OCI-LY7 (cell line): ENCODE measurements at regions not wholly inside any gene's neighbourhood (a gene's known extent, or its start where the extent isn't known, plus 50 kb on each side); places are given as distances from the start of the nearest gene placed in this dataset.

Source experiments
- BruUV-seq: library from RNA; stranded (reverse); fragments of 400-500 nt; replicated peaks from 2 replicates; lab custom pipeline; 2021; lab: Mats Ljungman, UMichigan
- CTCF ChIA-PET: fragments of 300-600 bp; sonication (Branson Sonifier 250); formaldehyde crosslinking; loops from one replicate; lab custom pipeline; 2022; ENCODE audit warnings: antibody characterized with exemption; ENCODE audit not compliant: unreplicated experiment; lab: Charles Lee
- POLR2A ChIA-PET: fragments of 300-600 bp; sonication (Branson Sonifier 250); formaldehyde crosslinking; loops from one replicate; lab custom pipeline; 2022; ENCODE audit warnings: antibody characterized with exemption; lab: Charles Lee
- DNase-seq: peaks from one replicate; pipeline ENCODE4 v3.0.0-alpha.2; 2015; ENCODE audit warnings: low spot score
- H2AFZ ChIP-seq: fragments of 200-600 bp; sonication (generic), shearing (Covaris generic); 2 replicates; pipeline ENCODE4 v1.6.1; 2014; ENCODE audit warnings: mild to moderate bottlenecking, antibody characterized with exemption, low read length, moderate library complexity
- H3K27ac ChIP-seq: fragments of 200-600 bp; sonication (generic); 2 replicates; pipeline ENCODE4 v1.5.1; 2014; ENCODE audit warnings: mixed run types, low read depth, mild to moderate bottlenecking, moderate library complexity, low read length, inconsistent platforms; ENCODE audit not compliant: poor library complexity, severe bottlenecking
- H3K36me3 ChIP-seq: fragments of 200-600 bp; sonication (generic); 2 replicates; pipeline ENCODE4 v1.6.1; 2014; ENCODE audit warnings: mild to moderate bottlenecking, antibody characterized with exemption, low read length, moderate library complexity, mixed read lengths; ENCODE audit not compliant: insufficient read depth
- H3K4me1 ChIP-seq: fragments of 200-600 bp; sonication (generic); 2 replicates; pipeline ENCODE4 v1.5.1; 2014; ENCODE audit warnings: mild to moderate bottlenecking, low read length; ENCODE audit not compliant: insufficient read depth, poor library complexity, severe bottlenecking
- H3K4me2 ChIP-seq: fragments of 200-600 bp; sonication (generic); 2 replicates; pipeline ENCODE4 v1.6.1; 2014; ENCODE audit warnings: mild to moderate bottlenecking, low read length
- H3K4me3 ChIP-seq: fragments of 200-600 bp; sonication (generic); 2 replicates; pipeline ENCODE4 v1.5.1; 2014; ENCODE audit warnings: mild to moderate bottlenecking, low read depth, low read length; ENCODE audit not compliant: poor library complexity, severe bottlenecking
- H3K79me2 ChIP-seq: fragments of 200-600 bp; sonication (generic); 2 replicates; pipeline ENCODE4 v1.6.1; 2016; ENCODE audit warnings: low read depth, mild to moderate bottlenecking, low read length, moderate library complexity, mixed read lengths; ENCODE audit not compliant: insufficient read depth
- H3K9me2 ChIP-seq: fragments of 200-600 bp; sonication (generic); 2 replicates; pipeline ENCODE4 v1.6.1; 2016; ENCODE audit warnings: mild to moderate bottlenecking, low read length, mixed read lengths; ENCODE audit not compliant: insufficient read depth
- H3K9me3 ChIP-seq: fragments of 200-600 bp; sonication (generic); 2 replicates; pipeline ENCODE4 v1.6.1; 2014; ENCODE audit warnings: mild to moderate bottlenecking, mixed run types, low read length, mixed read lengths
- H4K20me1 ChIP-seq: fragments of 200-600 bp; sonication (generic); 2 replicates; pipeline ENCODE4 v1.6.1; 2014; ENCODE audit warnings: mild to moderate bottlenecking, antibody characterized with exemption, low read length, moderate library complexity, mixed read lengths; ENCODE audit not compliant: insufficient read depth
- EZH2phosphoT487 ChIP-seq: fragments of 200-600 bp; sonication (generic); IDR thresholded peaks from 2 replicates; pipeline ENCODE4 v1.6.1; 2018; ENCODE audit warnings: low read depth, borderline replicate concordance, mild to moderate bottlenecking, mixed run types, antibody characterized with exemption, low read length, moderate library complexity, mixed read lengths
- intact Hi-C: fragments of 100-400 bp; cut with micrococcal nuclease; formaldehyde crosslinking; loops from one replicate; pipeline ENCODE4 v1.10.0; 2022; ENCODE audit not compliant: unreplicated experiment
- TF ChIP-seq, protein P1 (sequence below): fragments of 200-600 bp; sonication (generic); conservative IDR thresholded peaks from 2 replicates; pipeline ENCODE4 v1.5.1; 2014; ENCODE audit warnings: mild to moderate bottlenecking, antibody characterized with exemption, low read length, moderate library complexity, mixed read lengths

DNA sequence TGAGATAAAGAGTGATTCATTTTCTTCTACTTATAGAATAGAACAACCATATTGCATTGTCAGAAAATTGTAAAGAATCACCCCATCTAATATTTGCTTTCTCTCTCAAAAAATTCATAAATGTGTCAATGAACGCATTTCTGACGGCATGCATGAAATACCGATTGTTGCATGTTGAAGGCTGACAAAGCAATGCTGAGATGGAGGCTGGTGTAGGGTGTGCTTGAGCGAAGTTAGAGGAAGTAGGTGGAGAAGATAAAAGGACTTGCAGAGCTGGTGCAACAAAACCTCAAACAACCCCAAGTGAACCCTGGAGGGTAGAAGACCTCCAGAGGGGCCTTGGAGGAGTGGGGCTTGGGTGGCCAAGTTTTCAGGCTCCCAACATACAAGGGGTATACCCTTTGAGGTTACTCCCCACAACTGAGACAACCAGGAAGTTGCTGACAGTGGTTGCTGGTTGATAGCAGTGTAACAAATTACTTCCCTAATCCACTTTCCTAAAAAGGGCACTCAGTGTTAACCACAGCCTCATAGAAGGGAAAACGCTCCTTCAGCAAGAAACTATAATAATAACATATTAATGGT, 452.7 kb downstream of the NLGN4X start:
- H3K9me2 ChIP-seq = no peaks in the 10 kb centered on the region
- TF ChIP-seq, protein P1, sequence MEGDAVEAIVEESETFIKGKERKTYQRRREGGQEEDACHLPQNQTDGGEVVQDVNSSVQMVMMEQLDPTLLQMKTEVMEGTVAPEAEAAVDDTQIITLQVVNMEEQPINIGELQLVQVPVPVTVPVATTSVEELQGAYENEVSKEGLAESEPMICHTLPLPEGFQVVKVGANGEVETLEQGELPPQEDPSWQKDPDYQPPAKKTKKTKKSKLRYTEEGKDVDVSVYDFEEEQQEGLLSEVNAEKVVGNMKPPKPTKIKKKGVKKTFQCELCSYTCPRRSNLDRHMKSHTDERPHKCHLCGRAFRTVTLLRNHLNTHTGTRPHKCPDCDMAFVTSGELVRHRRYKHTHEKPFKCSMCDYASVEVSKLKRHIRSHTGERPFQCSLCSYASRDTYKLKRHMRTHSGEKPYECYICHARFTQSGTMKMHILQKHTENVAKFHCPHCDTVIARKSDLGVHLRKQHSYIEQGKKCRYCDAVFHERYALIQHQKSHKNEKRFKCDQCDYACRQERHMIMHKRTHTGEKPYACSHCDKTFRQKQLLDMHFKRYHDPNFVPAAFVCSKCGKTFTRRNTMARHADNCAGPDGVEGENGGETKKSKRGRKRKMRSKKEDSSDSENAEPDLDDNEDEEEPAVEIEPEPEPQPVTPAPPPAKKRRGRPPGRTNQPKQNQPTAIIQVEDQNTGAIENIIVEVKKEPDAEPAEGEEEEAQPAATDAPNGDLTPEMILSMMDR = no peak
- no peak for TF ChIP-seq EZH2phosphoT487
- no peaks in the 10 kb centered on the region for H3K79me2 ChIP-seq
- CTCF ChIA-PET = no interaction called here
- H3K9me3 ChIP-seq = no peaks in the 10 kb centered on the region
- H4K20me1 ChIP-seq = no peaks in the 10 kb centered on the region
- POLR2A ChIA-PET = no interaction called here
- no peaks in the 10 kb centered on the region for H3K4me1 ChIP-seq
- intact Hi-C loops = no loop called here
- no peak overlapping the region for H3K4me3 ChIP-seq
- H3K27ac ChIP-seq = no peak overlapping the region
- no peak overlapping the region for H2AFZ ChIP-seq
- DNase-seq = no peak
- no peaks in the 10 kb centered on the region for H3K36me3 ChIP-seq
- H3K4me2 ChIP-seq = no peak overlapping the region
- BruUV-seq = no TSS peak

DNA sequence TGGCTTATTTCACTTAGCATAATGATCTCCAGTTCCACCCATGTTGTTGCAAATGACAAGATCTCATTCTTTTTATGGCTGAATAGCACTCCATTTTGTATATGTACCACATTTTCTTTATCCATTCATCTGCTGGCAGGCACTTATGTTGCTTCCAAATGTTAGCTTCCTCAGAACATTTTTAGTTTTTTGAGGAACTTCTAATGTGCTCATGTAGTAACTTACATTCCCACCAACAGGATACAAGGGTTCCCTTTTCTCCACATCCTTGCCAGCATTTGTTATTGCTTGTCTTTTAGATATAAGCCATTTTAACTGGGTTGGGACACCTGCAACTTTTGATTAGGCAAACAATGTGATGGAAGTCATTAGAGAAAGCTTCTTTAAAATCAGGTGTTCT, 454.2 kb downstream of the NLGN4X start:
- Histone ChIP-seq H3K4me2 (no peak overlapping the region), H3K36me3 (no peaks in the 10 kb centered on the region), H4K20me1 (no peaks in the 10 kb centered on the region), H3K79me2 (no peaks in the 10 kb centered on the region), H3K27ac (no peak overlapping the region), H3K4me1 (no peaks in the 10 kb centered on the region), H3K9me2 (no peaks in the 10 kb centered on the region), H3K9me3 (no peaks in the 10 kb centered on the region), H3K4me3 (no peak overlapping the region), H2AFZ (no peak overlapping the region)
- POLR2A ChIA-PET = no interaction called here
- TF ChIP-seq EZH2phosphoT487 = no peak
- TF ChIP-seq, protein P1 = no peak
- DNase-seq = no peak
- BruUV-seq = no TSS peak
- intact Hi-C loops = no loop called here
- CTCF ChIA-PET = no interaction called here

DNA sequence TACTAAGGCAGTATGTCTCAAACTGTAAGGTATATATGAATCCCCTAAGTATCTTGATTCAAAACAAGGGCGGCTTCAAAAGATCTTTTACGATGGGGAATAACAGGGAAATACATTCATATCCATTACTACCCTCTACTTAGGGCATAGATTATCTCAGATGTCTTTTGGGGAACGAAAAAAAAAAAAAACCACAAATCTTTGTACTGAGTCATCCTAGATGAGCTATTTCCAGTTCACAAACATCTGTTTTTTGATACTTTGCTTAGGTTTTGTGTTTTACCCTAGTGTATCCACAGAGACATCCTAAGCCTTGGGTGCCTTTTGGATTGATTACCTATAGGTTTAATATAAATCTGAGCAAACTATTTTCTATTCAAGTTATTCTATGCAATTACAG, 457.2 kb downstream of the NLGN4X start:
- Histone ChIP-seq H3K4me2 (no peak overlapping the region), H3K36me3 (no peaks in the 10 kb centered on the region), H3K9me3 (no peaks in the 10 kb centered on the region), H4K20me1 (no peaks in the 10 kb centered on the region), H3K9me2 (no peaks in the 10 kb centered on the region), H3K27ac (no peak overlapping the region), H2AFZ (no peak overlapping the region), H3K79me2 (no peaks in the 10 kb centered on the region), H3K4me1 (no peaks in the 10 kb centered on the region), H3K4me3 (no peak overlapping the region)
- no TSS peak for BruUV-seq
- ChIA-PET CTCF (no interaction called here), POLR2A (no interaction called here)
- intact Hi-C loops = no loop called here
- no peak for TF ChIP-seq EZH2phosphoT487
- TF ChIP-seq, protein P1 = no peak
- no peak for DNase-seq
